ENCODE measurements at regions not wholly inside any gene's neighbourhood (a gene's known extent, or its start where the extent isn't known, plus 50 kb on each side); places are given as distances from the start of the nearest gene placed in this dataset.

GRCh38 chr4:175562111-175562510, 250.0 kb downstream of the GPM6A start:
- TF ChIP-seq CTCF (IDR thresholded peaks at IDR 0.05; ENCODE audit: insufficient read depth, low read depth, low read length) (no peak), EZH2 (IDR thresholded peaks at IDR 0.05; ENCODE audit: insufficient read depth, low read length) (no peak)
